Prostate gland (tissue), 2 donors: ENCODE measurements at regions not wholly inside any gene's neighbourhood (a gene's known extent, or its start where the extent isn't known, plus 50 kb on each side); places are given as distances from the start of the nearest gene placed in this dataset.

Experiments
- CTCF ChIP-seq, 4 experiments: fragments of 200-600 bp in 2 of 4; fragments of 450-650 bp in 2 of 4; sonication (generic) in 2 of 4; IDR thresholded peaks; 1 replicate in 3 of 4; 2 replicates in 1 of 4; pipeline ENCODE4 v1.5.1; 2016 to 2019; ENCODE audit warnings: antibody characterized with exemption in 4 of 4, mild to moderate bottlenecking in 2 of 4, moderate library complexity in 2 of 4
- POLR2A ChIP-seq: fragments of 450-650 bp; IDR thresholded peaks from one replicate; pipeline ENCODE4 v1.6.1; 2016; ENCODE audit warnings: antibody characterized with exemption, mild to moderate bottlenecking

- TF ChIP-seq CTCF (IDR thresholded peaks at IDR 0.05) (no peak), POLR2A (no peak)
Observed at GRCh38 chr2:146741260-146741659, 1103.6 kb upstream of the ACVR2A start.
